MG63 (cell line): ENCODE measurements at regions not wholly inside any gene's neighbourhood (a gene's known extent, or its start where the extent isn't known, plus 50 kb on each side); places are given as distances from the start of the nearest gene placed in this dataset.
"Not testable (repeated sequence)": the region's sequence is repeated elsewhere in the genome, so short reads cannot be mapped to it uniquely, and the experiment has no call there.

Source experiments
- DNase-seq: peaks from one replicate; pipeline ENCODE4 v3.0.0-alpha.2; 2020
- H3K27me3 ChIP-seq: fragments of 250-450 bp; sonication (Bioruptor Pico); 2 replicates; pipeline ENCODE4 v1.5.1; 2020; ENCODE audit warnings: mild to moderate bottlenecking, moderate library complexity
- H3K36me3 ChIP-seq: fragments of 250-450 bp; sonication (Bioruptor Pico); 2 replicates; pipeline ENCODE4 v1.5.1; 2020; ENCODE audit warnings: mild to moderate bottlenecking, moderate library complexity
- H3K4me3 ChIP-seq: fragments of 250-450 bp; sonication (Bioruptor Pico); 2 replicates; pipeline ENCODE4 v1.5.1; 2020; ENCODE audit warnings: mild to moderate bottlenecking, moderate library complexity
- H3K9me3 ChIP-seq: fragments of 250-450 bp; sonication (Bioruptor Pico); 2 replicates; pipeline ENCODE4 v1.5.1; 2020; ENCODE audit warnings: mild to moderate bottlenecking, moderate library complexity

GRCh38 chr11:71710701-71711385, 122.2 kb upstream of the DEFB108B start:
- not testable (repeated sequence) for H3K9me3 ChIP-seq, H3K27me3 ChIP-seq, H3K4me3 ChIP-seq, H3K36me3 ChIP-seq, DNase-seq

- H3K9me3 ChIP-seq, DNase-seq, H3K27me3 ChIP-seq, H3K36me3 ChIP-seq, H3K4me3 ChIP-seq: not testable (repeated sequence)
Observed at GRCh38 chr11:71712350-71712749, 120.7 kb upstream of the DEFB108B start.

GRCh38 chr11:71712846-71713245, 120.2 kb upstream of the DEFB108B start:
- DNase-seq, H3K9me3 ChIP-seq, H3K36me3 ChIP-seq, H3K4me3 ChIP-seq, H3K27me3 ChIP-seq: not testable (repeated sequence)

- not testable (repeated sequence) for H3K27me3 ChIP-seq, DNase-seq
Observed at GRCh38 chr11:71714510-71714909, 118.5 kb upstream of the DEFB108B start.

GRCh38 chr11:71721840-71722239, 111.2 kb upstream of the DEFB108B start:
- H3K36me3 ChIP-seq, H3K27me3 ChIP-seq, H3K4me3 ChIP-seq, DNase-seq, H3K9me3 ChIP-seq: not testable (repeated sequence)

More at GRCh38 chr11:71714510-71714909, 118.5 kb upstream of the DEFB108B start:
- not testable (repeated sequence) for H3K36me3 ChIP-seq, H3K9me3 ChIP-seq, H3K4me3 ChIP-seq

- not testable (repeated sequence) for DNase-seq, H3K36me3 ChIP-seq, H3K4me3 ChIP-seq, H3K9me3 ChIP-seq
- peaks cover 10% of the 10 kb centered on the region; the same call in 1 of the 2 replicates for H3K27me3 ChIP-seq
Observed at GRCh38 chr11:71723991-71724390, 109.0 kb upstream of the DEFB108B start.

- not testable (repeated sequence) for H3K36me3 ChIP-seq, H3K9me3 ChIP-seq, DNase-seq, H3K4me3 ChIP-seq, H3K27me3 ChIP-seq
Observed at GRCh38 chr11:71730748-71731147, 102.3 kb upstream of the DEFB108B start.

- DNase-seq, H3K4me3 ChIP-seq: not testable (repeated sequence)
Observed at GRCh38 chr11:71734368-71734767, 98.6 kb upstream of the DEFB108B start.

GRCh38 chr11:71738317-71738716, 94.7 kb upstream of the DEFB108B start:
- not testable (repeated sequence) for H3K27me3 ChIP-seq, H3K4me3 ChIP-seq, DNase-seq, H3K36me3 ChIP-seq, H3K9me3 ChIP-seq

More at GRCh38 chr11:71734368-71734767, 98.6 kb upstream of the DEFB108B start:
- not testable (repeated sequence) for H3K9me3 ChIP-seq, H3K27me3 ChIP-seq, H3K36me3 ChIP-seq

- not testable (repeated sequence) for H3K27me3 ChIP-seq, H3K9me3 ChIP-seq, DNase-seq, H3K36me3 ChIP-seq, H3K4me3 ChIP-seq
Observed at GRCh38 chr11:71743385-71743784, 89.6 kb upstream of the DEFB108B start.

GRCh38 chr11:71745656-71746055, 87.3 kb upstream of the DEFB108B start:
- H3K36me3 ChIP-seq, H3K4me3 ChIP-seq, H3K27me3 ChIP-seq, DNase-seq, H3K9me3 ChIP-seq: not testable (repeated sequence)

GRCh38 chr11:71746263-71746662, 86.7 kb upstream of the DEFB108B start:
- not testable (repeated sequence) for DNase-seq, H3K27me3 ChIP-seq, H3K9me3 ChIP-seq, H3K4me3 ChIP-seq, H3K36me3 ChIP-seq

GRCh38 chr11:71748965-71749620, 83.9 kb upstream of the DEFB108B start:
- H3K27me3 ChIP-seq, result peaks cover 12% of the 10 kb centered on the region
- not testable (repeated sequence) for H3K4me3 ChIP-seq, H3K36me3 ChIP-seq, H3K9me3 ChIP-seq
- peak; percentile 15 for DNase-seq

GRCh38 chr11:71750908-71751307, 82.1 kb upstream of the DEFB108B start:
- DNase-seq, H3K4me3 ChIP-seq, H3K9me3 ChIP-seq, H3K36me3 ChIP-seq: not testable (repeated sequence)
- peaks cover 12% of the 10 kb centered on the region for H3K27me3 ChIP-seq

GRCh38 chr11:71764695-71765491, 68.1 kb upstream of the DEFB108B start:
- not testable (repeated sequence) for H3K9me3 ChIP-seq

GRCh38 chr11:71767016-71767415, 66.0 kb upstream of the DEFB108B start:
- H3K27me3 ChIP-seq, DNase-seq, H3K9me3 ChIP-seq, H3K4me3 ChIP-seq, H3K36me3 ChIP-seq: not testable (repeated sequence)

More at GRCh38 chr11:71764695-71765491, 68.1 kb upstream of the DEFB108B start:
- peak; percentile 44 for DNase-seq
- not testable (repeated sequence) for H3K4me3 ChIP-seq, H3K36me3 ChIP-seq, H3K27me3 ChIP-seq

GRCh38 chr11:71772193-71772592, 60.8 kb upstream of the DEFB108B start:
- DNase-seq, H3K9me3 ChIP-seq, H3K4me3 ChIP-seq, H3K27me3 ChIP-seq, H3K36me3 ChIP-seq: not testable (repeated sequence)
